HG03064 (cell line): ENCODE measurements at regions not wholly inside any gene's neighbourhood (a gene's known extent, or its start where the extent isn't known, plus 50 kb on each side); places are given as distances from the start of the nearest gene placed in this dataset.

Experiments used
- ATAC-seq: cut with Tn5 transposase; IDR thresholded peaks from one replicate; pipeline ENCODE4 v1.9.1; 2021; ENCODE audit warnings: low read depth; ENCODE audit not compliant: unreplicated experiment

GRCh38 chr10:110395350-110396283 is 90.9 kb upstream of the SMNDC1 start:
- ATAC-seq, result peak; percentile 54

- no peak for ATAC-seq
Observed at GRCh38 chr10:110396284-110396651, 91.5 kb upstream of the SMNDC1 start.

- ATAC-seq, result no peak
Observed at GRCh38 chr10:110397856-110398255, 93.1 kb upstream of the SMNDC1 start.

GRCh38 chr10:110398419-110399105 is 93.8 kb upstream of the SMNDC1 start:
- no peak for ATAC-seq

- no peak for ATAC-seq
Observed at GRCh38 chr10:110399106-110399964, 94.6 kb upstream of the SMNDC1 start.

GRCh38 chr10:110399965-110400933 is 95.5 kb upstream of the SMNDC1 start:
- no peak for ATAC-seq

- ATAC-seq, result no peak
Observed at GRCh38 chr10:110401401-110402076, 96.2 kb upstream of the DUSP5 start.

- no peak for ATAC-seq
Observed at GRCh38 chr10:110402077-110402416, 95.7 kb upstream of the DUSP5 start.

- no peak for ATAC-seq
Observed at GRCh38 chr10:110403593-110403992, 94.1 kb upstream of the DUSP5 start.

- ATAC-seq, result no peak
Observed at GRCh38 chr10:110404413-110404812, 93.3 kb upstream of the DUSP5 start.

GRCh38 chr10:110404825-110405224 is 92.9 kb upstream of the DUSP5 start:
- no peak for ATAC-seq

GRCh38 chr10:110405380-110405779 is 92.3 kb upstream of the DUSP5 start:
- no peak for ATAC-seq

GRCh38 chr10:110407301-110408170 is 90.2 kb upstream of the DUSP5 start:
- no peak for ATAC-seq

- no peak for ATAC-seq
Observed at GRCh38 chr10:110408203-110408871, 89.4 kb upstream of the DUSP5 start.

- ATAC-seq, result no peak
Observed at GRCh38 chr10:110408943-110409342, 88.8 kb upstream of the DUSP5 start.

- no peak for ATAC-seq
Observed at GRCh38 chr10:110409488-110409887, 88.2 kb upstream of the DUSP5 start.

- ATAC-seq, result peak; percentile 21
Observed at GRCh38 chr10:110409926-110410325, 87.8 kb upstream of the DUSP5 start.
